Femur (tissue), 1 donor: ENCODE measurements at regions not wholly inside any gene's neighbourhood (a gene's known extent, or its start where the extent isn't known, plus 50 kb on each side); places are given as distances from the start of the nearest gene placed in this dataset.

ENCODE experiments used
- DNase-seq: peaks from one replicate; pipeline ENCODE4 v3.0.0-alpha.2; 2017

- peak; percentile 10 for DNase-seq
Measured at GRCh38 chr11:70536051-70536877, 137.9 kb downstream of the CTTN start.

DNA sequence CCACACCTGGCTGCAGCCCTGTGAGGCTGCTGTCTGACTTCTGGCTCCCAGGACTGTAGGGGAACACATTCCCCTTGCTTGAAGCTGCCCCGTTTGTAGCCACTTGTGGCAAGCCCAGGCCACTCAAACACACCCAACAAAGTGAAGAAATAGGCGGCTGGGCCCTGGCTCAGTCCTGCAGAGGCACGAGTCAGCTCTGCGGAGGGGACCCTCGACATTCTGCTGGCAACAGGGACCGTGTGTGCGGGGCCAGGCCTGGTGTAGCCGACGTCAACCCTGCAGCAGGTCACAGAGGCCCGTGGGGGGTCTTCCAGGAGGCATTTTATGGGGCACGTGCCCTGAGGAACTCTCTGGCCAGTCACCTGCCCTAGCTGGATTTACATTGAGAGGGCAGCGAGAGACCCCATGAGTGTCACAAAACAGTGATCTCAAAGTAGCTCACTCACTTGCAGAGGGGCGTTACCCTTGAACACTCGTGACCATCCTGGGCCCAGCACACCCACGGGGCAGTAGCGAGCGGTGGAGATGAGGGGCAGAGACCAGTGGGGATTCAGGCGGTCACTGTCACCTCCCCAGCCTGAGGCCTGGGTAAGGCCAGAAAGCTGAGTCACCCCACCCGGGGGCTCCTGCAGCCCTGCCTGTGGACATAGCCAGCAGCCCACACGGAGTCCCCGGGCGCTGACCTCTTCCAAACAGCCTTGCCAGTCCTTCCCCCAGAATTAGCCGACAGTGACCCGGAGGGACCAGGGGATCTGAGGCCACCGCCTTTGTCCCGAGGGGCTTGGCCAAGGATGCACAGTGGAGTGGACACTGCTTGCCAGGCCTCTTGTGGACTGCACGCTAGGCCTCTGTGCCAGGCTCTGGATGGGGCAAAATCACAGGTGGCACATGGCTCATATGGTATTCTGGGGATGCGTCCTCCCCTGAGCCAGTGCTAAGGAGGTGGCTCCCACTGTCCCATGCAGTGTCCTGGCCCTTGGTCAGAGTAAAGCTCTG lies 139.5 kb downstream of the CTTN start:
- peak; percentile 8 for DNase-seq

GRCh38 chr11:70538641-70539359 lies 140.5 kb downstream of the CTTN start:
- peak; percentile 11 for DNase-seq

GRCh38 chr11:70539360-70540095 lies 141.2 kb downstream of the CTTN start:
- DNase-seq, result no peak

GRCh38 chr11:70540196-70540595 lies 141.9 kb downstream of the CTTN start:
- DNase-seq, result no peak

- no peak for DNase-seq
Measured at GRCh38 chr11:70541176-70541575, 142.8 kb downstream of the CTTN start.

- DNase-seq, result no peak
Measured at GRCh38 chr11:70541699-70542098, 143.4 kb downstream of the CTTN start.

GRCh38 chr11:70542406-70542805 lies 144.1 kb downstream of the CTTN start:
- DNase-seq, result no peak

DNA sequence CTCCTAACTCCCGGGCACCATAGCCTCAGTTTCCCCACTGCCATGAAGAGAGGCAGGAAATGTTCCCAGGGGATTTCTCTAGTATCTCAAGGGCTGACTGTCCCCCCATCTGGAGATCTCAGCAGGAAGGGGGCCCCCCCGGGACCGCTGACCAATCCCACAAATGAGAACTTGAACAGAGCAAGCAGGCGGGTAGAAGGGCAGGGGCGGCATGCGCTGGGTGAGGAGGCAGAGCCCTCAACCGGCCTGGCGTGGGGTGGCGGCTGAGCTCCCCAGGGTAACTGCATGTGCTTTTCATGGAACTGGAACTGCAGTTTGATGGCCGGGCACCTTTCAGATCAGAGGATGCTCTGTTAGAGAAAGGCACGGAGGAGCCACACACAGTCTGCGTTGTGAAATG lies 144.5 kb downstream of the CTTN start:
- DNase-seq, result no peak

DNA sequence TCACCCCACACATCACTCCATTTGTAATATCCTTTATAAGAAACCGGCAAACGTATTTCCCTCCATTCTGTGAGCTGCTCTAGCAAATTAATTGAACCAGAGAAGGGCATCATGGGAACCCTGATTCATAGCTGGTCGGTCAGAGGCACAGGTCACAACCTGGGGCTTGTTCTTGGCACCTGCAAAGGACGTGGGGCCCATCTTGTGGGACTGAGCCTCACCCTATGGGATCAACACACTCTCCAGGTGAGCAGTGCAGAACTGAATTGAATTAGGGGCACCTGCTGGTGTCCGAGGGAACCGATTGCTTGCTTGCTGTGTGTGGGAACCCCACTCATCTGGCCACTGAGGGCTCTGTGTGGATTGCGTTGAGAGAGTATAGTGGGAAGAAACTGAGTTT lies 145.3 kb downstream of the CTTN start:
- DNase-seq, result no peak

GRCh38 chr11:70544067-70544773 lies 145.9 kb downstream of the CTTN start:
- no peak for DNase-seq

DNA sequence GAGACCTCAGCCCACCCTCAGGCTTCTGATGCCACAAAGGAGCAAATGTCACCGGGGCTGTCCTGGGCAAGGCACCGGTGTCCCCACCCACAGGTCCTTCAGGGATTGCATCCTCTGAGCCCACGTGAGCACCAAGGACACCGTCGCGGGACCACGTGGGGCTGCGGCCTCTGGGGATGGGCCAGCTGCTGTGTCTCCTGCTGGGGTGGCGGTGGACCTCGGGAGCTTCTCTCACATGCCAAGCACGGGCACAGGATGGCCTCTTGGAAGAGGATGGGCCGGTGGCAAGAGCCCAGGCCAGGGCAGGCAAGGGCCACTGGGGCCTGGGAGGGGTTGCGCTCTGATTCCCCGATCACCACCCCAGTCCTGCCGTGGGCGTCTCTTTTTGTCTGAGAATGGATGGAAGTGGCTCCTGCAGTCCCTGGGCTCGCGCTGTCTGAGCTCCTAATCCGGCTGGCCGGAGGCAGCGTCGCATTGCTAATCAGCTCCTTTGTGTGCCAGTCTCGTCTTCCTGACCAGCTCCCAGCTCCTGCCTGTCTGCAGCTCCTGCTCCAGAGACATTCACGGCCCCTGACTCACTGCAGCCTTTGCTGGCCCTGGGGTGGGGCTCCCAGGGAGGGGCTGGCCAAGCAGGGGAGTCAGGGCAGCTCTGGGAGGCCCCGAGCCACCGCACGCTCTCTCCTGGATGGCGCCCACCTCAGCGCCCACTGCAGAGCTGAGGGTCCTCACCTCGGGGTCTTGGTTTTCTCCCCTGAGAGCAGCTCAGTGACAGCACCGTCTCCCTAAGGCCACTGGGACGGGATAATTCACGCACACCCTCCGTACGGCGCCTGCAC lies 146.7 kb downstream of the CTTN start:
- DNase-seq, result no peak

- DNase-seq, result no peak
Measured at GRCh38 chr11:70545610-70545912, 147.2 kb downstream of the CTTN start.

- DNase-seq, result no peak
Measured at GRCh38 chr11:70546191-70546940, 148.0 kb downstream of the CTTN start.

DNA sequence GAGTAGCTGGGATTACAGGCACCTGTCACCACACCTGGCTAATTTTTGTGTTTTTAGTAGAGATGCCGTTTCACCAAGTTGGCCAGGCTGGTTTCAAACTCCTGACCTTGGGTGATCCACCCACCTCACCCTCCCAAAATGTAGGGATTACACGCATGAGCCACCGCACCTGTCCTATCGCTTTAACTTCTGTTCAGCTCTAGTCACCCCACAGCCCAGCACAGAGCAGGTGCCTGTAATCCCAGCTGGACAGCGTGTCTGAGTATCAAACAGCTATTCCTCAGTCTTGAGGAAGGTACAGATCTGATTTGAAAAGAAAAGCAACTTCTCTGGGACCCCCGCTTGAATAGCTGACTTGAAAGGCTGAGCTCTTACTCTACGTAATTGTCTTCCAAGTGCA lies 149.1 kb downstream of the CTTN start:
- no peak for DNase-seq

DNA sequence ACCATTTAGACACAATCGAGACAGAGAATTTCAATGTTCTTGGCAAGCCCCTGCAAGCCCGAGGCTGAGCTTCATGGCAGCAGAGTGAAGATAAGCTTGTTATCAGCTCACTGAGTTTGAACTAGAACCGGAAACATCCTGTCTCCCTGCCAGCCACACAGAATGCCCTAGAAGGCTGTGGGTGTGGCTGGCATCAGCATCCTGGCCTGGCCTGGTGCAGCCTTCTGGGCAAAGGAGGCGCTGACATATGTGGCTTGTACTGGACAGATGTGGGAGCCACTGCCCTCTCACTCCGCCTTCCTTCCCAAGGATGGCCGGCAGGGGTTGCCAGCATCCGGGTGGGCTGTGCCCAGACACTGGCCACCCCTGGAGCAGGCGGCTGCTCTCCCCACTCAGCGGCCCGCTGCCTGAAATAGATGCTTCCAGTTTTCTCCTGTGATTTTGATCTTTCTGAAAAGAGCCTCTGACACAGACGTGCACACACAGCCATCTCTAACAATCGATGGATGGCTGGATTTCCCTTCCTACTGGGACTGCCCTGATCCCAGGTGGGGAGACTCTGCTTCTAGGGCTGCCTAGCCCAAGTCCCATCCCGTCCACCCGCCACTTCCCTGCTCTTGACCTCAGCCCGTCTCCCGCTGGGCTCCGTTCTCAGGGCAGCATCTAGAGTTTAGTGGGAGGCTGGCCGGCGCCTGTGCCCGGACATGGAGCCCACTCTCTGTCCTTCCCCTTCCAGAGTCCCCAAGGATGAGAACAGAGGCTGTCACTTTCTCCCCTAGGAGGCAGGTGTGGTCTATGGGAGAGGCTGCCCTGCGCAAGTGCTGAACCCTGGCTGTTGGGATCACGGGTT lies 149.7 kb downstream of the CTTN start:
- no peak for DNase-seq

DNA sequence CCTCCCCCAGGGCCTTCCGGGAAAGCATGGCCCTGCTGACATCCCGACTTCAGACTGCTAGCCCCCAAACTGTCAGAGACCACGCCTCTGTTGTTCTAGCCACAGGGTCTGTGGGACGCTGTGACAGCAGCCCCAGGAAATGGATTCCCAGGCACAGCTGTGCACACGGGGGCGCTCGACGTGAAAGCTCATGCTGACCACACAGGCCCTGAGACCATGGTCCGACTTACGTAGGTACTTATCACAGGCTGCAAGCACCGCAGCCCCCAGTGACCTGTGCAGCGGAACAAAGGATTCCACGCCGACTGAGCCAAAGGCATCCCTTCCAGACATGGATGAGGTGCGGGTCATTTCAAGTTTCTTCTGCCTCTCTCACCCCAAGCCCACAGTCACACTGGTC lies 150.6 kb downstream of the CTTN start:
- no peak for DNase-seq

DNA sequence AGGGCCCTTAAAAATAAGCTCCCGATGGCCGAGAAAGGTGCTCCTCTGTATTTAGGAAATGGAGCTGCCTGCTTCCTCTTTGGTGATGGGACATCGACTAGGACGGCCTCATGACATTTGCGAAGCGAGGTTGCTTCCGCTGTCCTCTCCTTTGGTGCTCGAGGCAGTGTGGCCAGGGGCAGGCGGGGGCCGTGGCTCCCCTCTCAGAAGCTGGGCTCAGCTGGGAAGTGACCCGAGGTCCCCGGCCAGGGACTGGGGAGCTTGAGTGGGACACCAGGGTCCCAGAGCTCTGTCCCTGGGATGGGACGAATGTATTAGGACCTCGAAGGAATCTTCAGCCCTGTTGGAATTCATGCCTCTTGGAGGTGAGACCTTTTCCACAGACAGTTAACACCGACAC lies 151.1 kb downstream of the CTTN start:
- no peak for DNase-seq

DNA sequence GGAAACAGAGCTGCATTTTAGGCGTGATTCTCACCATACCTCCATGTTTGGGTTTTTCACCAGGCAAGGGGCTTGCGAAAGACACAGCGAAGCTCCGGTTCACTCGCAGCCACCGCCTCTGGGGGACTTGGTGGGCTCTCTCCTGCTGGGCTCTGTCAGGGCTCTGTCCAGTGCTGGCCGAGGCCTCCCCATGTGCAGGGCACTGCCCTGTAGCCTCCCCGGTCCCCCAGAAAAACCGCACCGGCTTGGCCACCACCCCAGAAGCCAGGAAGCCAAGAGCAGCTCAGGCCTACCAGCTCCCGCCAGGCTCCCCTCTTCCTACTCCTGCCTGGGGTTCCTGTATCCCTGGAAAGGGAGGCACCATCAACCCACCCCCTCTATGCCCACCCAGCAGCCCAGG lies 151.5 kb downstream of the CTTN start:
- DNase-seq, result no peak
